HUES64 (cell line): ENCODE measurements at regions not wholly inside any gene's neighbourhood (a gene's known extent, or its start where the extent isn't known, plus 50 kb on each side); places are given as distances from the start of the nearest gene placed in this dataset.
"Not testable (repeated sequence)": the region's sequence is repeated elsewhere in the genome, so short reads cannot be mapped to it uniquely, and the experiment has no call there.

ENCODE experiments used
- H3K27ac ChIP-seq: 2 replicates; pipeline ENCODE4 v1.7.0; 2013; ENCODE audit warnings: low read depth, low read length, inconsistent platforms
- H3K27me3 ChIP-seq: 2 replicates; pipeline ENCODE4 v1.6.1; 2013; ENCODE audit warnings: mild to moderate bottlenecking, low read length; ENCODE audit not compliant: insufficient read depth
- H3K36me3 ChIP-seq: 2 replicates; pipeline ENCODE4 v1.6.1; 2013; ENCODE audit warnings: mild to moderate bottlenecking, low read length; ENCODE audit not compliant: insufficient read depth
- H3K4me1 ChIP-seq: 2 replicates; pipeline ENCODE4 v1.6.1; 2013; ENCODE audit warnings: mild to moderate bottlenecking, low read length, moderate library complexity; ENCODE audit not compliant: insufficient read depth
- H3K4me3 ChIP-seq: 2 replicates; pipeline ENCODE4 v1.5.1; 2013; ENCODE audit warnings: mild to moderate bottlenecking, low read length, moderate library complexity
- H3K9ac ChIP-seq: 2 replicates; pipeline ENCODE4 v1.6.1; 2013; ENCODE audit warnings: mild to moderate bottlenecking, low read depth, low read length
- H3K9me3 ChIP-seq: 2 replicates; pipeline ENCODE4 v1.6.1; 2013; ENCODE audit warnings: low read depth, low read length; ENCODE audit not compliant: insufficient read depth
- WGBS: fragments of 150-250, 120-280 bp; methylation state at CpG from one replicate; pipeline ENCODE4 v1.1.7; 2013; ENCODE audit warnings: missing lambda C conversion rate; 5-methylcytosine and 5-hydroxymethylcytosine counted together

GRCh38 chr2:120541972-120542670, 193.5 kb upstream of the GLI2 start:
- peaks cover 20% of the 10 kb centered on the region; the same call in 1 of the 2 replicates for H3K4me1 ChIP-seq
- H3K9me3 ChIP-seq: no peaks in the 10 kb centered on the region
- H3K27ac ChIP-seq: no peak overlapping the region
- H3K9ac ChIP-seq: no peak overlapping the region
- no peak overlapping the region for H3K4me3 ChIP-seq
- 92% methylated on average over 7 of the region's 7 CpGs for WGBS
- H3K36me3 ChIP-seq: no peaks in the 10 kb centered on the region
- H3K27me3 ChIP-seq: peaks cover 4% of the 10 kb centered on the region; the same call in 1 of the 2 replicates

GRCh38 chr2:120542911-120543527, 192.6 kb upstream of the GLI2 start:
- Histone ChIP-seq H3K27ac (no peak overlapping the region), H3K36me3 (no peaks in the 10 kb centered on the region), H3K4me1 (peaks cover 20% of the 10 kb centered on the region; the same call in 1 of the 2 replicates), H3K4me3 (no peak overlapping the region), H3K27me3 (peaks cover 4% of the 10 kb centered on the region; the same call in 1 of the 2 replicates), H3K9ac (no peak overlapping the region), H3K9me3 (no peaks in the 10 kb centered on the region)
- 93% methylated on average over 13 of the region's 13 CpGs for WGBS

- H3K9ac ChIP-seq: no peak overlapping the region
- no peak overlapping the region for H3K27ac ChIP-seq
- 80% methylated on average over 16 of the region's 16 CpGs for WGBS
- H3K4me3 ChIP-seq: no peak overlapping the region
- no peaks in the 10 kb centered on the region for H3K9me3 ChIP-seq
- H3K36me3 ChIP-seq: no peaks in the 10 kb centered on the region
- H3K27me3 ChIP-seq: peaks cover 4% of the 10 kb centered on the region; the same call in 1 of the 2 replicates
- peaks cover 20% of the 10 kb centered on the region; the same call in 1 of the 2 replicates for H3K4me1 ChIP-seq
Measured at GRCh38 chr2:120543899-120544298, 191.8 kb upstream of the GLI2 start.

GRCh38 chr2:120544522-120544921, 191.1 kb upstream of the GLI2 start:
- peaks cover 20% of the 10 kb centered on the region; the same call in 1 of the 2 replicates for H3K4me1 ChIP-seq

GRCh38 chr2:120545007-120545406, 190.7 kb upstream of the GLI2 start:
- not testable (repeated sequence) for H3K4me3 ChIP-seq, H3K27me3 ChIP-seq, H3K9ac ChIP-seq, H3K36me3 ChIP-seq, H3K9me3 ChIP-seq, H3K27ac ChIP-seq
- H3K4me1 ChIP-seq: peaks cover 20% of the 10 kb centered on the region; the same call in 1 of the 2 replicates
- WGBS: 95% methylated on average over 10 of the region's 11 CpGs

More at GRCh38 chr2:120544522-120544921, 191.1 kb upstream of the GLI2 start:
- WGBS: 93% methylated on average over 9 of the region's 9 CpGs
- Histone ChIP-seq H3K27me3 (peaks cover 4% of the 10 kb centered on the region; the same call in 1 of the 2 replicates), H3K27ac (no peak overlapping the region), H3K4me3 (no peak overlapping the region), H3K9ac (no peak overlapping the region), H3K9me3 (no peaks in the 10 kb centered on the region), H3K36me3 (no peaks in the 10 kb centered on the region)

GRCh38 chr2:120545521-120546047, 190.1 kb upstream of the GLI2 start:
- H3K27ac ChIP-seq: no peak overlapping the region
- no peak overlapping the region for H3K9ac ChIP-seq
- no peaks in the 10 kb centered on the region for H3K9me3 ChIP-seq
- WGBS: 82% methylated on average over 8 of the region's 8 CpGs
- H3K4me3 ChIP-seq: no peak overlapping the region
- no peaks in the 10 kb centered on the region for H3K36me3 ChIP-seq
- peaks cover 12% of the 10 kb centered on the region for H3K27me3 ChIP-seq
- H3K4me1 ChIP-seq: peaks cover 14% of the 10 kb centered on the region; the same call in 1 of the 2 replicates

GRCh38 chr2:120546048-120546864, 189.4 kb upstream of the GLI2 start:
- Histone ChIP-seq H3K4me3 (no peak overlapping the region), H3K27me3 (peaks cover 19% of the 10 kb centered on the region), H3K4me1 (peaks cover 10% of the 10 kb centered on the region; the same call in 1 of the 2 replicates), H3K9me3 (no peaks in the 10 kb centered on the region), H3K9ac (no peak overlapping the region), H3K36me3 (no peaks in the 10 kb centered on the region), H3K27ac (no peak overlapping the region)
- 69% methylated on average over 27 of the region's 27 CpGs for WGBS

GRCh38 chr2:120546865-120547390, 188.7 kb upstream of the GLI2 start:
- Histone ChIP-seq H3K9me3 (no peaks in the 10 kb centered on the region), H3K36me3 (no peaks in the 10 kb centered on the region), H3K4me3 (no peak overlapping the region), H3K9ac (no peak overlapping the region), H3K27ac (no peak overlapping the region), H3K27me3 (peaks cover 25% of the 10 kb centered on the region), H3K4me1 (peaks cover 10% of the 10 kb centered on the region; the same call in 1 of the 2 replicates)
- WGBS: 93% methylated on average over 7 of the region's 7 CpGs

GRCh38 chr2:120547662-120548061, 188.0 kb upstream of the GLI2 start:
- Histone ChIP-seq H3K4me3 (no peak overlapping the region), H3K27ac (no peak overlapping the region), H3K9ac (no peak overlapping the region), H3K36me3 (no peaks in the 10 kb centered on the region), H3K27me3 (peaks cover 29% of the 10 kb centered on the region), H3K4me1 (peaks cover 12% of the 10 kb centered on the region; the same call in 1 of the 2 replicates), H3K9me3 (no peaks in the 10 kb centered on the region)
- 100% methylated on average over 1 of the region's 1 CpG for WGBS

- Histone ChIP-seq H3K27ac (no peak overlapping the region), H3K27me3 (peaks cover 38% of the 10 kb centered on the region), H3K36me3 (no peaks in the 10 kb centered on the region), H3K4me1 (peaks cover 13% of the 10 kb centered on the region; the same call in 1 of the 2 replicates), H3K9me3 (no peaks in the 10 kb centered on the region), H3K9ac (no peak overlapping the region), H3K4me3 (no peak overlapping the region)
- 92% methylated on average over 16 of the region's 16 CpGs for WGBS
Measured at GRCh38 chr2:120548627-120549608, 186.8 kb upstream of the GLI2 start.
